ENCODE measurements at regions not wholly inside any gene's neighbourhood (a gene's known extent, or its start where the extent isn't known, plus 50 kb on each side); places are given as distances from the start of the nearest gene placed in this dataset.

GRCh38 chr13:33445476-33445875, 159.9 kb upstream of the STARD13 start:
- H3K9me3 Mint-ChIP-seq (ENCODE audit: insufficient read depth): no peaks in the 10 kb centered on the region
- Histone ChIP-seq H4K20me1 (ENCODE audit: control insufficient read depth, insufficient read depth, low read length, poor library complexity, severe bottlenecking) (no peaks in the 10 kb centered on the region), H2AFZ (ENCODE audit: insufficient read depth, low read depth, low read length, poor library complexity, severe bottlenecking) (no peak overlapping the region), H3K9me3 (ENCODE audit: control extremely low read depth in 1 of 3, control insufficient read depth in 2 of 3, insufficient read depth in 1 of 3, low read length in 2 of 3) (no peaks in the 10 kb centered on the region), H3K36me3 (replicated peaks in 1 of 2; ENCODE audit: control extremely low read depth in 1 of 2, control insufficient read depth in 1 of 2, extremely low read depth in 1 of 2, insufficient read depth in 2 of 2, low read length in 1 of 2) (no peaks in the 10 kb centered on the region), H3K27me3 (replicated peaks in 1 of 4; ENCODE audit: control extremely low read depth in 1 of 4, control insufficient read depth in 3 of 4, insufficient read depth in 4 of 4, low read length in 3 of 4) (no peaks in the 10 kb centered on the region), H3K9ac (ENCODE audit: low read length) (no peak overlapping the region), H3K4me2 (replicated peaks; ENCODE audit: low read depth, low read length, poor library complexity, severe bottlenecking) (no peak overlapping the region), H3K79me2 (ENCODE audit: control insufficient read depth, insufficient read depth, low read length) (no peaks in the 10 kb centered on the region), H3K4me3 (ENCODE audit: control extremely low read depth in 1 of 5, extremely low read depth in 1 of 5, insufficient read depth in 1 of 5, low read depth in 2 of 5, low read length in 4 of 5) (no peak overlapping the region), H3K27ac (ENCODE audit: low read length in 2 of 2) (no peak overlapping the region), H3K4me1 (ENCODE audit: control insufficient read depth in 2 of 2, insufficient read depth in 2 of 2, low read length in 2 of 2) (no peaks in the 10 kb centered on the region)
- ChIA-PET POLR2A (no interaction called here), CTCF (no interaction called here)
- no CpG with 5 or more reads among the region's 4 CpGs for WGBS (ENCODE audit: insufficient coverage)
- H3K4me1 Mint-ChIP-seq: no peaks in the 10 kb centered on the region
- H3K4me3 Mint-ChIP-seq: no peak overlapping the region
- H3K27ac Mint-ChIP-seq: no peak overlapping the region
- ATAC-seq (ENCODE audit: low read depth) (no peak), DNase-seq (no peak)
- intact Hi-C loops (cut with micrococcal nuclease): no loop called here
- no peak for TF ChIP-seq EZH2 (IDR thresholded peaks at IDR 0.05; ENCODE audit: borderline replicate concordance, insufficient read depth, low read depth, low read length, poor library complexity, severe bottlenecking)
- TF ChIP-seq CTCF (IDR thresholded peaks at IDR 0.05): no peak
- peaks cover 8% of the 10 kb centered on the region for H3K27me3 Mint-ChIP-seq

GRCh38 chr13:33446821-33447725, 161.5 kb upstream of the STARD13 start:
- TF ChIP-seq EZH2 (IDR thresholded peaks at IDR 0.05; ENCODE audit: borderline replicate concordance, insufficient read depth, low read depth, low read length, poor library complexity, severe bottlenecking) (no peak), CTCF (IDR thresholded peaks at IDR 0.05) (no peak)
- Histone ChIP-seq H4K20me1 (ENCODE audit: control insufficient read depth, insufficient read depth, low read length, poor library complexity, severe bottlenecking) (no peaks in the 10 kb centered on the region), H3K27me3 (replicated peaks in 1 of 4; ENCODE audit: control extremely low read depth in 1 of 4, control insufficient read depth in 3 of 4, insufficient read depth in 4 of 4, low read length in 3 of 4) (no peaks in the 10 kb centered on the region), H3K4me1 (ENCODE audit: control insufficient read depth in 2 of 2, insufficient read depth in 2 of 2, low read length in 2 of 2) (no peaks in the 10 kb centered on the region), H3K4me3 (ENCODE audit: control extremely low read depth in 1 of 5, extremely low read depth in 1 of 5, insufficient read depth in 1 of 5, low read depth in 2 of 5, low read length in 4 of 5) (no peak overlapping the region), H3K27ac (ENCODE audit: low read length in 2 of 2) (no peak overlapping the region), H2AFZ (ENCODE audit: insufficient read depth, low read depth, low read length, poor library complexity, severe bottlenecking) (no peak overlapping the region), H3K4me2 (replicated peaks; ENCODE audit: low read depth, low read length, poor library complexity, severe bottlenecking) (no peak overlapping the region), H3K79me2 (ENCODE audit: control insufficient read depth, insufficient read depth, low read length) (no peaks in the 10 kb centered on the region), H3K9ac (ENCODE audit: low read length) (no peak overlapping the region), H3K9me3 (ENCODE audit: control extremely low read depth in 1 of 3, control insufficient read depth in 2 of 3, insufficient read depth in 1 of 3, low read length in 2 of 3) (no peaks in the 10 kb centered on the region), H3K36me3 (replicated peaks in 1 of 2; ENCODE audit: control extremely low read depth in 1 of 2, control insufficient read depth in 1 of 2, extremely low read depth in 1 of 2, insufficient read depth in 2 of 2, low read length in 1 of 2) (no peaks in the 10 kb centered on the region)
- ChIA-PET POLR2A (no interaction called here), CTCF (no interaction called here)
- WGBS (ENCODE audit: insufficient coverage): 89% methylated on average over 4 of the region's 5 CpGs
- H3K4me3 Mint-ChIP-seq: no peak overlapping the region
- no peak for ATAC-seq (ENCODE audit: low read depth)
- H3K27me3 Mint-ChIP-seq: peaks cover 10% of the 10 kb centered on the region
- intact Hi-C loops (cut with micrococcal nuclease): no loop called here
- no peak for DNase-seq
- H3K9me3 Mint-ChIP-seq (ENCODE audit: insufficient read depth): no peaks in the 10 kb centered on the region
- H3K27ac Mint-ChIP-seq: no peak overlapping the region
- H3K4me1 Mint-ChIP-seq: no peaks in the 10 kb centered on the region

All from B cell (primary cell).